Caco-2 (cell line): ENCODE measurements at regions not wholly inside any gene's neighbourhood (a gene's known extent, or its start where the extent isn't known, plus 50 kb on each side); places are given as distances from the start of the nearest gene placed in this dataset.
"Not testable (repeated sequence)": the region's sequence is repeated elsewhere in the genome, so short reads cannot be mapped to it uniquely, and the experiment has no call there.

Experiments
- BruUV-seq: library from RNA; stranded (reverse); fragments of 400-500 nt; replicated peaks from 2 replicates; lab custom pipeline; 2021; lab: Mats Ljungman, UMichigan
- CTCF ChIA-PET: fragments of 300-600 bp; sonication (Branson Sonifier 250); formaldehyde crosslinking; loops from one replicate; lab custom pipeline; 2022; ENCODE audit warnings: antibody characterized with exemption; lab: Charles Lee
- POLR2A ChIA-PET: fragments of 300-600 bp; sonication (Branson Sonifier 250); formaldehyde crosslinking; loops from one replicate; lab custom pipeline; 2022; ENCODE audit warnings: antibody characterized with exemption; lab: Charles Lee
- DNase-seq, 2 experiments: peaks; one replicate each; pipeline versions ENCODE4 v3.0.0 to v3.0.0-alpha.2; 2020 to 2022
- H3K27me3 ChIP-seq: replicated peaks from 2 replicates; pipeline ENCODE4 v1.6.0; 2011; ENCODE audit warnings: low read length; ENCODE audit not compliant: control insufficient read depth, insufficient read depth
- H3K36me3 ChIP-seq: 2 replicates; pipeline ENCODE4 v1.5.1; 2011; ENCODE audit warnings: low read length; ENCODE audit not compliant: control insufficient read depth, insufficient read depth
- H3K4me1 ChIP-seq: fragments of 250-450 bp; sonication (Bioruptor Pico); 2 replicates; pipeline ENCODE4 v1.5.1; 2020; ENCODE audit warnings: mild to moderate bottlenecking
- H3K4me3 ChIP-seq: 2 replicates; pipeline ENCODE4 v1.5.1; 2011; ENCODE audit warnings: low read depth, mild to moderate bottlenecking, control low read depth, low read length
- H3K9me3 ChIP-seq: fragments of 250-450 bp; sonication (Bioruptor Pico); 2 replicates; pipeline ENCODE4 v1.5.1; 2020; ENCODE audit warnings: mild to moderate bottlenecking, moderate library complexity
- H3K27ac Mint-ChIP-seq: one replicate; pipeline ENCODE4 v1.8.0; 2022; ENCODE audit warnings: mixed read lengths; ENCODE audit not compliant: unreplicated experiment
- H3K27me3 Mint-ChIP-seq: one replicate; pipeline ENCODE4 v1.8.0; 2022; ENCODE audit warnings: mixed read lengths; ENCODE audit not compliant: insufficient read depth, unreplicated experiment
- H3K36me3 Mint-ChIP-seq: one replicate; pipeline ENCODE4 v1.8.0; 2022; ENCODE audit warnings: mild to moderate bottlenecking, mixed read lengths; ENCODE audit not compliant: insufficient read depth, unreplicated experiment
- H3K4me1 Mint-ChIP-seq: one replicate; pipeline ENCODE4 v1.8.0; 2022; ENCODE audit warnings: low read depth, mixed read lengths; ENCODE audit not compliant: unreplicated experiment
- H3K4me3 Mint-ChIP-seq: one replicate; pipeline ENCODE4 v1.8.0; 2022; ENCODE audit warnings: mild to moderate bottlenecking, moderate library complexity, mixed read lengths; ENCODE audit not compliant: unreplicated experiment
- H3K9me3 Mint-ChIP-seq: one replicate; pipeline ENCODE4 v1.8.0; 2022; ENCODE audit warnings: mixed read lengths; ENCODE audit not compliant: unreplicated experiment
- CTCF ChIP-seq, 2 experiments: fragments of 200-600 bp in 1 of 2; IDR thresholded peaks; 1 replicate in 1 of 2; 2 replicates in 1 of 2; pipeline versions ENCODE4 v1.5.1 to v1.8.0; 2011 to 2022; ENCODE audit warnings: antibody characterized with exemption in 1 of 2, control low read depth in 1 of 2, inconsistent platforms in 1 of 2, low read depth in 1 of 2, low read length in 1 of 2, mild to moderate bottlenecking in 1 of 2, moderate library complexity in 1 of 2; ENCODE audit not compliant: insufficient read depth in 1 of 2, severe bottlenecking in 1 of 2, unreplicated experiment in 1 of 2
- intact Hi-C: fragments of 100-400 bp; cut with micrococcal nuclease; formaldehyde crosslinking; loops from one replicate; pipeline ENCODE4 v1.10.0; 2022; ENCODE audit not compliant: unreplicated experiment

GRCh38 chr6:19605624-19606023, 231.5 kb upstream of the ID4 start:
- peaks cover 15% of the 10 kb centered on the region for H3K27me3 Mint-ChIP-seq
- no peak for TF ChIP-seq CTCF (IDR thresholded peaks at IDR 0.05; ENCODE audit: insufficient read depth in 1 of 2, low read depth in 1 of 2, low read length in 1 of 2, severe bottlenecking in 1 of 2, unreplicated experiment in 1 of 2)
- Histone ChIP-seq H3K4me3 (no peak overlapping the region), H3K36me3 (no peaks in the 10 kb centered on the region), H3K27me3 (no peaks in the 10 kb centered on the region), H3K4me1 (no peaks in the 10 kb centered on the region), H3K9me3 (no peaks in the 10 kb centered on the region)
- H3K36me3 Mint-ChIP-seq = no peaks in the 10 kb centered on the region
- H3K27ac Mint-ChIP-seq = no peak overlapping the region
- intact Hi-C loops = no loop called here
- BruUV-seq = no TSS peak
- H3K4me3 Mint-ChIP-seq = no peak overlapping the region
- no peaks in the 10 kb centered on the region for H3K9me3 Mint-ChIP-seq
- ChIA-PET CTCF (no interaction called here), POLR2A (no interaction called here)
- no peaks in the 10 kb centered on the region for H3K4me1 Mint-ChIP-seq
- DNase-seq = no peak

GRCh38 chr6:19608546-19608945, 228.6 kb upstream of the ID4 start:
- BruUV-seq = no TSS peak
- Mint-ChIP-seq H3K27me3 (peaks cover 12% of the 10 kb centered on the region), H3K36me3 (no peaks in the 10 kb centered on the region), H3K4me1 (no peaks in the 10 kb centered on the region), H3K4me3 (no peak overlapping the region), H3K27ac (no peak overlapping the region), H3K9me3 (no peaks in the 10 kb centered on the region)
- POLR2A ChIA-PET = no interaction called here
- H3K9me3 ChIP-seq = no peaks in the 10 kb centered on the region
- TF ChIP-seq CTCF (IDR thresholded peaks at IDR 0.05; ENCODE audit: insufficient read depth in 1 of 2, low read depth in 1 of 2, low read length in 1 of 2, severe bottlenecking in 1 of 2, unreplicated experiment in 1 of 2) = no peak
- no peak overlapping the region for H3K4me3 ChIP-seq
- no peak for DNase-seq
- no peaks in the 10 kb centered on the region for H3K36me3 ChIP-seq
- CTCF ChIA-PET = no interaction called here
- no peaks in the 10 kb centered on the region for H3K4me1 ChIP-seq
- H3K27me3 ChIP-seq = no peaks in the 10 kb centered on the region
- intact Hi-C loops = no loop called here

GRCh38 chr6:19609972-19610641, 227.1 kb upstream of the ID4 start:
- no peak overlapping the region for H3K4me3 ChIP-seq
- Mint-ChIP-seq H3K9me3 (peaks cover 1% of the 10 kb centered on the region), H3K27me3 (peaks cover 11% of the 10 kb centered on the region), H3K27ac (no peak overlapping the region), H3K4me1 (no peaks in the 10 kb centered on the region), H3K4me3 (no peak overlapping the region), H3K36me3 (no peaks in the 10 kb centered on the region)
- ChIA-PET POLR2A (no interaction called here), CTCF (no interaction called here)
- no TSS peak for BruUV-seq
- no peaks in the 10 kb centered on the region for H3K9me3 ChIP-seq
- no peaks in the 10 kb centered on the region for H3K4me1 ChIP-seq
- intact Hi-C loops = no loop called here
- DNase-seq = no peak
- no peak for TF ChIP-seq CTCF (IDR thresholded peaks at IDR 0.05; ENCODE audit: insufficient read depth in 1 of 2, low read depth in 1 of 2, low read length in 1 of 2, severe bottlenecking in 1 of 2, unreplicated experiment in 1 of 2)
- H3K36me3 ChIP-seq = no peaks in the 10 kb centered on the region
- H3K27me3 ChIP-seq = no peaks in the 10 kb centered on the region

GRCh38 chr6:19612672-19613466, 224.3 kb upstream of the ID4 start:
- H3K27me3 Mint-ChIP-seq, H3K27me3 ChIP-seq, BruUV-seq, H3K27ac Mint-ChIP-seq, H3K36me3 Mint-ChIP-seq, POLR2A ChIA-PET, H3K36me3 ChIP-seq, DNase-seq, H3K4me3 Mint-ChIP-seq, H3K4me3 ChIP-seq, CTCF ChIA-PET, H3K9me3 ChIP-seq, H3K4me1 Mint-ChIP-seq, intact Hi-C loops, H3K4me1 ChIP-seq: not testable (repeated sequence)
- H3K9me3 Mint-ChIP-seq = peaks cover 16% of the 10 kb centered on the region
